ENCODE measurements at regions not wholly inside any gene's neighbourhood (a gene's known extent, or its start where the extent isn't known, plus 50 kb on each side); places are given as distances from the start of the nearest gene placed in this dataset.

- TF ChIP-seq CTCF (IDR thresholded peaks at IDR 0.05) = no peak
- TF ChIP-seq EP300 (IDR thresholded peaks at IDR 0.05) = no peak
Measured at GRCh38 chr2:181340891-181341290, 116.3 kb upstream of the ITGA4 start.
